ENCODE measurements at regions not wholly inside any gene's neighbourhood (a gene's known extent, or its start where the extent isn't known, plus 50 kb on each side); places are given as distances from the start of the nearest gene placed in this dataset.
"Not testable (repeated sequence)": the region's sequence is repeated elsewhere in the genome, so short reads cannot be mapped to it uniquely, and the experiment has no call there.

- no peak for DNase-seq
These were observed 148.8 kb upstream of the SFSWAP start for GRCh38 chr12:131561891-131562684.

GRCh38 chr12:131564138-131564727 lies 146.7 kb upstream of the SFSWAP start:
- not testable (repeated sequence) for DNase-seq

- DNase-seq, result no peak
These were observed 146.0 kb upstream of the SFSWAP start for GRCh38 chr12:131564845-131565244.

GRCh38 chr12:131565267-131566015 lies 145.4 kb upstream of the SFSWAP start:
- DNase-seq, result no peak

GRCh38 chr12:131568336-131568735 lies 142.6 kb upstream of the SFSWAP start:
- no peak for DNase-seq

- no peak for DNase-seq
These were observed 140.3 kb upstream of the SFSWAP start for GRCh38 chr12:131570596-131570995.

- no peak for DNase-seq
These were observed 139.1 kb upstream of the SFSWAP start for GRCh38 chr12:131571827-131572226.

GRCh38 chr12:131572626-131573025 lies 138.3 kb upstream of the SFSWAP start:
- DNase-seq, result no peak

GRCh38 chr12:131573631-131574394 lies 137.1 kb upstream of the SFSWAP start:
- DNase-seq, result no peak

- DNase-seq, result no peak
These were observed 136.5 kb upstream of the SFSWAP start for GRCh38 chr12:131574395-131574771.

GRCh38 chr12:131575371-131575770 lies 135.5 kb upstream of the SFSWAP start:
- no peak for DNase-seq

GRCh38 chr12:131576734-131577133 lies 134.2 kb upstream of the SFSWAP start:
- DNase-seq, result not testable (repeated sequence)

GRCh38 chr12:131577766-131578165 lies 133.1 kb upstream of the SFSWAP start:
- DNase-seq, result no peak

- DNase-seq, result no peak
These were observed 131.9 kb upstream of the SFSWAP start for GRCh38 chr12:131578828-131579470.

GRCh38 chr12:131583090-131583712 lies 127.7 kb upstream of the SFSWAP start:
- DNase-seq, result no peak

- no peak for DNase-seq
These were observed 124.6 kb upstream of the SFSWAP start for GRCh38 chr12:131586269-131586668.

GRCh38 chr12:131586761-131587160 lies 124.1 kb upstream of the SFSWAP start:
- no peak for DNase-seq

GRCh38 chr12:131587565-131587964 lies 123.3 kb upstream of the SFSWAP start:
- DNase-seq, result no peak

GRCh38 chr12:131589221-131589897 lies 121.5 kb upstream of the SFSWAP start:
- DNase-seq, result no peak

GRCh38 chr12:131589966-131590365 lies 120.9 kb upstream of the SFSWAP start:
- DNase-seq, result no peak

GRCh38 chr12:131591136-131591535 lies 119.8 kb upstream of the SFSWAP start:
- DNase-seq, result no peak
